ENCODE measurements at regions not wholly inside any gene's neighbourhood (a gene's known extent, or its start where the extent isn't known, plus 50 kb on each side); places are given as distances from the start of the nearest gene placed in this dataset.

DNA sequence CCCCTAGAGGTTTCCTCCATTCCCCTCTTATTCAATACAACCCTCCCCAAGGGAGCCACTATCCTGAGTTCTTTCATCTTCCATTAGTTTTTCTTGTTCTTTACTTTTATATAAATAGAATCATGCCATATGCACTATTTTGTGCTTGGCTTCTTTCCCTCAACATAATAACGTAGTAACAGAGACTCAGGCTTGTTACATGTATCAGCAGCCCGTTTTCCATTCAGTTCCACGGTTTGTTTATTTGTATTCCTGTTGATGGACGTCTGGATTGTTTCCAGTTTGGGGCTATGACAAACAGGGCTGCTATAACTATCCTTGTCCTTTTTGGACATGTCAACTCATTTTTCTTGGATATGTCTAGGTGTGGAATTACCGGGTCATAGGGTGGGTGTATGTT is 264.4 kb upstream of the MKI67 start:
- H3K4me3 ChIP-seq (ENCODE audit: low read depth, low read length): no peak overlapping the region
- TF ChIP-seq, protein P1, sequence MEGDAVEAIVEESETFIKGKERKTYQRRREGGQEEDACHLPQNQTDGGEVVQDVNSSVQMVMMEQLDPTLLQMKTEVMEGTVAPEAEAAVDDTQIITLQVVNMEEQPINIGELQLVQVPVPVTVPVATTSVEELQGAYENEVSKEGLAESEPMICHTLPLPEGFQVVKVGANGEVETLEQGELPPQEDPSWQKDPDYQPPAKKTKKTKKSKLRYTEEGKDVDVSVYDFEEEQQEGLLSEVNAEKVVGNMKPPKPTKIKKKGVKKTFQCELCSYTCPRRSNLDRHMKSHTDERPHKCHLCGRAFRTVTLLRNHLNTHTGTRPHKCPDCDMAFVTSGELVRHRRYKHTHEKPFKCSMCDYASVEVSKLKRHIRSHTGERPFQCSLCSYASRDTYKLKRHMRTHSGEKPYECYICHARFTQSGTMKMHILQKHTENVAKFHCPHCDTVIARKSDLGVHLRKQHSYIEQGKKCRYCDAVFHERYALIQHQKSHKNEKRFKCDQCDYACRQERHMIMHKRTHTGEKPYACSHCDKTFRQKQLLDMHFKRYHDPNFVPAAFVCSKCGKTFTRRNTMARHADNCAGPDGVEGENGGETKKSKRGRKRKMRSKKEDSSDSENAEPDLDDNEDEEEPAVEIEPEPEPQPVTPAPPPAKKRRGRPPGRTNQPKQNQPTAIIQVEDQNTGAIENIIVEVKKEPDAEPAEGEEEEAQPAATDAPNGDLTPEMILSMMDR (IDR thresholded peaks at IDR 0.05; ENCODE audit: borderline replicate concordance, insufficient read depth, low read depth, low read length): no peak

DNA sequence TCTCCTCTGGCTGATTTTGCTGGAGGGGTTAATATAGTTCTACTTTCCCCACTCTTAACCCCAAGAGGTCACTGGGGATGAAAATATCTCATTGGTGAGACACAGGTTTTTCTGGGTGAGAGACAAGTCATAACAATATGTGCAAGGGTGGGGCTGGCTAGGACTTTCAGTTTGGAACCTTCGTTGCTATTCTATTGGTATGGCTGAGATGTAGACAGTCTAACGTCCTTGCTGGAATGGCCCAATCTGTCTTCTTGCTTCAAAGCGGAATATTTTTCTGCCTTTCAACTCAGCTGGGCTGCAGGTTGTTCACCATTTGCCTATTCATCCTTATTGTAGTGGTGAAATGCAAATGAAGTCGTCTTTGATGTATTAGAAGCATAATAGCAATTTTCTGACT is 267.3 kb upstream of the MKI67 start:
- TF ChIP-seq, protein P1 (IDR thresholded peaks at IDR 0.05; ENCODE audit: borderline replicate concordance, insufficient read depth, low read depth, low read length): no peak
- H3K4me3 ChIP-seq (ENCODE audit: low read depth, low read length): no peak overlapping the region

DNA sequence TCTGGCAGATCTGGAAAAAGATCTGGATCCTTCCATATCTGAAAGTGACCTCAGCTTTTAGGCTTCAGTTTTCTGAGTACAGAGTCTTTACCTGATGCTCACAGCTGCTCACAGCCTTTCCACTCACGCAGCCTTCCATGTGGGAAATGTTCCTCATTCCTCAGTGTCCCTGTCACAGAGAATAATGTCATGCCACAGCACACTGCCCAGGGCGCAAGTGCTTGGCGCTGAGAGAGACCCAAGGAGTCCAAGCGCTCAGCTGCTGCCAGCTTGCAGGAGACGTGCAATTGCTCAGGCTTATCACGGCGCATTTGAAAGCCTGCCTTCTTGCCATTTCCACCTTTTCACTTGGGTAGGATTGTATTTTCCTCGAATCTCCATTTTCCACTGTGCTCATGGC is 271.9 kb upstream of the MKI67 start:
- TF ChIP-seq, protein P1 (IDR thresholded peaks at IDR 0.05; ENCODE audit: borderline replicate concordance, insufficient read depth, low read depth, low read length): no peak
- H3K4me3 ChIP-seq (ENCODE audit: low read depth, low read length): no peak overlapping the region

DNA sequence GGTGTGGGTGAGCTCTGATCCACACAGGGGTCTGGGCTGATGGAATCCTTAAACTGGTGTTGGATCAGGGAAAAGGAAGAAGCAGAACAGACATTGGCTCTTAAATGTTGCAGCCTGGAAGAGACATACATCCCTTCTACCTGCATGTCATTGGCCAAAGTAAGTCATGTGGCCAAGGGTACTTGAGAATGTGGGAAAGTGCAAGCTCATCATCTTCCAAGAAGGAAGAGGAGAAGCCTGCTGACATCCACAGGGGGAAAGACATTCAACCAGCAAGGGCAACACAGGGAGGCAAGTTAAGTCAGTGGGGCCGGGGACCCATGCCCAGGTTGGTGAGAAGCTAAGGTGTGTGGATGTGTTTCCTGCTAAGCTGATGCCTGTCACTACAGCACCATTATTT is 272.8 kb upstream of the MKI67 start:
- TF ChIP-seq, protein P1 (IDR thresholded peaks at IDR 0.05; ENCODE audit: borderline replicate concordance, insufficient read depth, low read depth, low read length): no peak
- H3K4me3 ChIP-seq (ENCODE audit: low read depth, low read length): no peak overlapping the region

DNA sequence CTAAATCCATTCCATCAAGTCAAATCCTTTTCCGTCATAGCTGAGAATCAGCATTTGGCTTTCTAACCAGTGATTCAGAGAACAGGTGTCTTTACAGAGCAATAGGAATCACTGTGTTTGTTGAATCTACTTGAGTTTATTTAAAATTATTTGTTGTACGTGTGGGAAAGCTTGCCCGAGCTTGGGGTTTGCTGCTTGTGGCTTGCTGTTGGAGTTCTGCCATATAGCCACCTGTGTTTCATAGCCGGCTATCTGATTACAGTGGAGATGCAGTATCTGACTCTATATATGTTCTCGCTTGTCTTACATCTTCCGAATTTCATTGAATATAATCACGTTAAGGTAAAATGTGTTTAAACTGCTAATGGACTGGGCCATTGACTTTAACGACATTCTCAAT is 274.3 kb upstream of the MKI67 start:
- H3K4me3 ChIP-seq (ENCODE audit: low read depth, low read length): no peak overlapping the region
- TF ChIP-seq, protein P1 (IDR thresholded peaks at IDR 0.05; ENCODE audit: borderline replicate concordance, insufficient read depth, low read depth, low read length): no peak

DNA sequence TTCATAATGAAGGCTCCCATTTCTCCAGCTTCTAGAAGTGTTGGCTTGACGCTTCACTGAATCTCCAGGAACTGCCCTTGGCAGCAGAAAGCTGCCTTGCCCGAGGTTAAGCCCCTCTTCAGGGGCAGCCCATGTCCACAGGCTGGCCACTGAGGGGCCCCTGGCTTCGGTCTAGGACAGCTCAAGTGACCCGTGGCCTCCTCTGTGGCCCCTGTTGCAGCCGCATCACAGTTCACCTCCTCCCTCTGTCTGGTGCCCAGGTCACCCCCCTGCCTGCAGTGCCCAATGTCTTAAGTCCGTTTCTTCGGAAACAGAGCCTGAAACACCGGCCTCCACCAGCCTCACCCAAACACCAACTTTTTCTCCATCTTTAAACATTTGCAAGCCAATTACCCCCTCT is 279.2 kb upstream of the MKI67 start:
- TF ChIP-seq, protein P1 (IDR thresholded peaks at IDR 0.05; ENCODE audit: borderline replicate concordance, insufficient read depth, low read depth, low read length): no peak
- no peak overlapping the region for H3K4me3 ChIP-seq (ENCODE audit: low read depth, low read length)

DNA sequence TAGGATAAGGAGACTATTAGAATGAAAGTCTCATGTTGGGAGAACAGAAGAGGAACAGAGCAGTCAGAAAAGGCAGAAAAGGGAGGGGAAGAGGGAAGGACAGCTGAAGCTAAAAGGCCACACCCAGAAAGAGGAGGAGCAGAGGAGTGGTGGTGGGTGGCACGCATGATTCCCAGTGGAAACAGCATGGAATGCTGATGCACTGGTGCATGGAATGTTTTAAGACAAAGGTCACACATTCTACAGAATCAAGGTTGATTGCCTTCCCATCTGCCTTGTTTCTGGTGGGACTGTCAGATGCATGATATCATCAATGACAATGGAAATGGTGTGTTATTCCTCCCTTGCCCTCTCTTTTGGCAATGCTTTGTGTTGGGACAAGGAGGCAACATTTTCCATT is 285.4 kb upstream of the MKI67 start:
- no peak overlapping the region for H3K4me3 ChIP-seq (ENCODE audit: low read depth, low read length)
- TF ChIP-seq, protein P1 (IDR thresholded peaks at IDR 0.05; ENCODE audit: borderline replicate concordance, insufficient read depth, low read depth, low read length): no peak
